ENCODE measurements at regions not wholly inside any gene's neighbourhood (a gene's known extent, or its start where the extent isn't known, plus 50 kb on each side); places are given as distances from the start of the nearest gene placed in this dataset.
"Not testable (repeated sequence)": the region's sequence is repeated elsewhere in the genome, so short reads cannot be mapped to it uniquely, and the experiment has no call there.

DNA sequence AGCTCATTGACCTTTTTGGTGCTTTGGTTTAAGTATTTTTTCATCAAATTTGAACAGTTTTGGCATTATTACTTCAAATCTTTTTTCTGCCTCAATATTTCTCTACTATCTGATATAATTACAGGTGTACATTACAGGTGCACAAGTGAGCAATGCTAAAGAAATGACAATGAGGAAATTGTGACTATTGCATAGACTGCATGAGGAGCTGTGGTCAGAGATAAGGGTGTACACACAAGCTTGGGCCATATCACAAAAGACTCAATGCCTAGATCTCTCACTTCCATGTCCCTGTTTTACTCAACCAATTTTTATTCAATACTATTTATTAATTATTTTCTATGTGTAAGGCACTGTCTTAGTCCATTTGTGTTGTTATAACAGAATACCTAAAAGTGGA, 251.0 kb upstream of the UBASH3B start:
- Mint-ChIP-seq H3K27ac (no peak overlapping the region), H3K4me3 (no peak overlapping the region), H3K27me3 (peaks cover 3 to 11% (median 8%) of the 10 kb centered on the region in 5 donors), H3K4me1 (no peaks in the 10 kb centered on the region), H3K36me3 (peaks cover 0 to 5% (median 0%) of the 10 kb centered on the region in 3 donors), H3K9me3 (peaks cover 0 to 3% (median 0%) of the 10 kb centered on the region in 9 donors)
- DNase-seq, result no peak
- ATAC-seq, result no peak
- POLR2A ChIA-PET, result no interaction called here

DNA sequence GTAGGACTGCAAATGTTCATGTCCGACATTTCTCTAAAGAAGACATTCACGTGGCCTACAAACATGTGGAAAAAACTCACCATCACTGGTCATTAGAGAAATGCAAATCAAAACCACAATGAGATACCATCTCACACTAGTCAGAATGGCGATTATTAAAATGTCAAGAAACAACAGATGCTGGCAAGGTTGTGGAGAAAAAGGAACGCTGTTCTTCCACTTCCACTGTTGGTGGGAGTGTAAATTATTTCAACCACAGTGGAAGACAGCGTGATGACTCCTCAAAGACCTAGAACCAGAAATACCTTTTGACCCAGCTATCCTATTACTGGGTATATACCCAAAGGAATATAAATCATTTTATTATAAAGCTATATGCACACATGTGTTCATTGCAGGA, 253.9 kb upstream of the UBASH3B start:
- DNase-seq, POLR2A ChIA-PET, ATAC-seq, H3K4me3 Mint-ChIP-seq, H3K36me3 Mint-ChIP-seq, H3K4me1 Mint-ChIP-seq, H3K27ac Mint-ChIP-seq, H3K9me3 Mint-ChIP-seq: not testable (repeated sequence)
- H3K27me3 Mint-ChIP-seq, result peaks cover 3 to 14% (median 11%) of the 10 kb centered on the region in 5 donors

DNA sequence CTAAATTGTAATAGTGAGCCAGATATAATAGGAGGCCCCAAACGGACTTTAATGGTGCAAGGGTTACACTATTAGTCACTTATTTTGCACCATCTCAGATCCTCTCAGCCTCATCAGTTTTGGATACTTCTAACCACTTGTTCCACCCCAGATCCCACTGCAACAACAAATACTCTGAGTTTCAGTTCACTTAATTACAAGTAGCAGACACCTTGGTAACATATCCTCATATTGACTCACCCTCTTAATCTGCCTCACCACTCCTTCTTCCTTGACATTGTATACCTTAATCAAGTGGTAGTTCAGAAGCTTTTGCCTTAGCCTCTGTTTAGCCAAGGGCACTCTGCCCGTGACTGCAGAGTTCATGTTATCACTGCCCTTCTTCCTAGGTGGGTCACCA, 256.1 kb upstream of the UBASH3B start:
- H3K27me3 Mint-ChIP-seq, result peaks cover 0 to 14% (median 3%) of the 10 kb centered on the region in 5 donors
- H3K36me3 Mint-ChIP-seq, result no peaks in the 10 kb centered on the region
- no peaks in the 10 kb centered on the region for H3K4me1 Mint-ChIP-seq
- H3K27ac Mint-ChIP-seq, result no peak overlapping the region
- POLR2A ChIA-PET, result no interaction called here
- ATAC-seq (no peak), DNase-seq (no peak)
- H3K9me3 Mint-ChIP-seq, result peaks cover 0 to 4% (median 0%) of the 10 kb centered on the region in 9 donors
- no peak overlapping the region for H3K4me3 Mint-ChIP-seq

DNA sequence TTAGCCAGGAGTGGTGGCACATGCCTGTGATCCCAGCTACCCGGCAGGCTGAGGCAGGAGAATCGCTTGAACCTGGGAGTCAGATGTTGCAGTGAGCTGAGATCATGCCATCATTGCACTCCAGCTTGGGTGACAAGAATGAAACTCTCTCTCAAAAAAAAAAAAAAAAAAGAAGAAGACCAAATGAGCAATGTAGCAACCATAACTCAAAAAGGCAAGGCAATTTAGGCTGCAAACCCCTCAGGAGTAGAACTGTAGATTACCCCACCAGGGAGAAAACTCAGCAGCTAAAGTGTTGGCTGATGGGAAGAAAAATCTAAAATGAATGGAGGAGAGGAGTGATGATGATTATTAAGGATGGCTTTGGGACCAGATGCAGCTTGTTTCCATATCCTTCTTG, 256.7 kb upstream of the UBASH3B start:
- no peak overlapping the region for H3K27ac Mint-ChIP-seq
- H3K27me3 Mint-ChIP-seq, result peaks cover 2 to 17% (median 3%) of the 10 kb centered on the region in 5 donors
- no peak overlapping the region for H3K4me3 Mint-ChIP-seq
- no peaks in the 10 kb centered on the region for H3K4me1 Mint-ChIP-seq
- peaks cover 0 to 4% (median 0%) of the 10 kb centered on the region in 9 donors for H3K9me3 Mint-ChIP-seq
- ATAC-seq (no peak), DNase-seq (no peak)
- POLR2A ChIA-PET, result no interaction called here
- no peaks in the 10 kb centered on the region for H3K36me3 Mint-ChIP-seq

DNA sequence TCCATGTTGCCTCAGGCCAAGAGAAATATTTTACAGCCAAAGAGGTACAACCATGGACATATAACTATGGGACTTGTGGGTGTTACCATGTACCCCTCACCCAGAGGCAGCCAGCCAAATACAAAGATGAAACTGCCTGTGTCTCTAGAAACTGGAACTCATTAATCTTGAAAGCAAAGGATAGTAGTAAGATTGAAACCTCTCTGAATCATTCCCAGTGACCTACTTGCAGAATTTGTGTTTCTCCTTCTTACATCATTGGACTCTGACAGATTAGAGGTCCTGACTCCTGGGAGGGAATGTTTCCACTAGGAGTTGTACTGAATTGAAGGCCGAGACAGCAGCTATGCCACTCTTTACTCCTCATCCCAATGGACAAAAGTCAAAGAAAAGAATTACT, 257.4 kb upstream of the UBASH3B start:
- no peak for ATAC-seq
- H3K27me3 Mint-ChIP-seq, result peaks cover 2 to 17% (median 3%) of the 10 kb centered on the region in 5 donors
- H3K4me3 Mint-ChIP-seq, result no peak overlapping the region
- no peaks in the 10 kb centered on the region for H3K36me3 Mint-ChIP-seq
- no peak for DNase-seq
- peaks cover 0 to 4% (median 0%) of the 10 kb centered on the region in 9 donors for H3K9me3 Mint-ChIP-seq
- H3K4me1 Mint-ChIP-seq, result no peaks in the 10 kb centered on the region
- H3K27ac Mint-ChIP-seq, result no peak overlapping the region
- POLR2A ChIA-PET, result no interaction called here

DNA sequence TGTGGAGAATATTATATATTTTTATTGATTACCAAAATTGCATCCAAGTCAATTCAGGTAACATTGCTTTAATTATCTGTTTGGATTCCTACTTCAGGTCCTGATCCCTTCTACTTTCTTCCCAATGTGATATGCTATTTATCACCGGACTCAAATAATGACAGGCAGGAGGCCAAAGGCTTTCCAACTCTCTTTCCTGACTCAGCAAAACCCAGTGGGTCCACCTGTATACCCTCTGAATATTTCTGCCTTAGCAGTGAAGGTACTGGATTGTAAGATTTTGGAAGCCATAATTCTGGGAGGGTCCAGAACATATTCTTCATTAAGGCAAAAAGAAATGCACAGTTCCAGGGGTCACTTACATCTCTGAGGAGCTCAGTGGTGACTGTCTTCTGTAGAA, 260.2 kb upstream of the UBASH3B start:
- POLR2A ChIA-PET, result no interaction called here
- ATAC-seq (no peak), DNase-seq (no peak)
- Mint-ChIP-seq H3K9me3 (peaks cover 0 to 4% (median 0%) of the 10 kb centered on the region in 9 donors), H3K27me3 (peaks cover 2 to 16% (median 3%) of the 10 kb centered on the region in 5 donors), H3K4me1 (no peaks in the 10 kb centered on the region), H3K4me3 (no peak overlapping the region), H3K36me3 (no peaks in the 10 kb centered on the region), H3K27ac (no peak overlapping the region)

DNA sequence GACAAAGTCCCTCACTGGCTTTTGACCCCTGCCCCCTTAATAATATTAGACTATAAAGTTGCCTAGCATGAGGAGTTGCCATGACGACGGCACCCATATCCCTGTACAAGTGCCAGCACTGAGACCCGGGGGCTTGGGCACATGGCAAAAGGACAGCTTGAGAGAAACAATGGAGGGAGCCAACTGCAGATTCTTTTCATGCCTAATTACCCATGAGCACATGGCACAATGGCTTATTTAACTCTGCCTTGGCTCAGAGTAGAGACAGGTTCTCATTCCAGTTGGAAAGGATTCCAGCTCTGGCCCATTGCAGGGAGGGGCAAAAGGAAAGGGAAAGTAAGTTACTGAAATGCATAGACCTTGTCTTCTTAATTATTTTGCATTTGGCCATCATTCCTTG, 261.2 kb upstream of the UBASH3B start:
- H3K27ac Mint-ChIP-seq, result no peak overlapping the region
- peaks cover 0 to 6% (median 0%) of the 10 kb centered on the region in 9 donors for H3K9me3 Mint-ChIP-seq
- H3K4me3 Mint-ChIP-seq, result no peak overlapping the region
- H3K36me3 Mint-ChIP-seq, result no peaks in the 10 kb centered on the region
- POLR2A ChIA-PET, result no interaction called here
- H3K4me1 Mint-ChIP-seq, result no peaks in the 10 kb centered on the region
- peaks cover 0 to 16% (median 2%) of the 10 kb centered on the region in 5 donors for H3K27me3 Mint-ChIP-seq
- ATAC-seq (no peak), DNase-seq (no peak)

DNA sequence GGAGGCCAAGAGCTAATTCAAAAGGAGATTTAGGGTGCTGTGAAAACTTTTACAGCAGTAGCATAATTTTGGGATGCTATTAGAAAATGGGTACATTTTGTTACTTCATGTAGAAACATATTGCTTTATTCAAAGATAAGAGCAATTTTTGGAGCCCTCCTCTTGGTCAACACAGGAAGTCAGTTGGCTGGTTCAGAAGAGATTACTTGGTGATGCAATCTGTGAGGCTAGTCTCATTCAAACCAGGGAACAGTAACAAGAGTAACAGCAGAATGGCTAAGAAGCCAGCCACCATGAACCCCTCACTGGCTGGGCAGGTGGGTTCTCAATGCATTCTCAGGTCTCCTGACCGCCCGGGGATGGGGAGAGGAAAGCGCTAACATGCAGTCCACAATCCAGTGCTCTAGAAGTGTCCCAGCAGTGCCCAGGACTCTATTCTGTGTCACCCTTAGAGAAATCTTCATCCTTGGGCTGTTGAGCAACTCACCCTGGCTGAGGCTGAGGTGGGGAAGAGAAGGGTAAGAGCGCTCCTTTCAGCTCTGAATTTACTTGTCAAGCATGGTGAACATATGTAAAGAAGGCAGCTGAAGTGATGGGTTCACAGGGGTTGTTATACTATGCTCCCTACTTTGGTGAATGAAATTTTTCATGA, 262.2 kb upstream of the UBASH3B start:
- Mint-ChIP-seq H3K4me1 (no peaks in the 10 kb centered on the region), H3K36me3 (no peaks in the 10 kb centered on the region), H3K4me3 (no peak overlapping the region), H3K27me3 (peaks cover 0 to 16% (median 2%) of the 10 kb centered on the region in 5 donors), H3K27ac (no peak overlapping the region), H3K9me3 (peaks cover 0 to 6% (median 0%) of the 10 kb centered on the region in 9 donors)
- POLR2A ChIA-PET, result no interaction called here
- DNase-seq, result no peak
- no peak for ATAC-seq

DNA sequence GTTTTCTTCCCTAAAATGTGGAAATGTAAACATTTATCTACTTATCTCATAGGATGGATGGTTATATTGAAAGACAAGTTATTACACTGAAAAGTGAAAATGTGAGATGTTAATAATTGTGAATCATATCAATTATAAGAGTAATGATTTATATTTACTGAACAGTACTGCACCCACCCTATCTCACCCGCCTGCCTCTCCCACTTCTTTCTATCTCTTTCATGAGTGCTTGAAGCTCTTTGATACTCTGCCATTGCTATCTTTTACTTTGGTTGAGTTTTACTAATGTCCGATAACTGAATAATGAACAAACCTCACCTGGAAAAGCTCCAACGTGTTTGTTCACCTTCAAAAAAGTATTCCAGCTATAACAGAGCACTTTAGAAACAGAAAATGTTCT, 263.0 kb upstream of the UBASH3B start:
- Mint-ChIP-seq H3K27me3 (peaks cover 0 to 16% (median 2%) of the 10 kb centered on the region in 5 donors), H3K4me3 (no peak overlapping the region), H3K9me3 (peaks cover 0 to 6% (median 0%) of the 10 kb centered on the region in 9 donors), H3K27ac (no peak overlapping the region), H3K4me1 (no peaks in the 10 kb centered on the region), H3K36me3 (no peaks in the 10 kb centered on the region)
- POLR2A ChIA-PET, result no interaction called here
- DNase-seq, result no peak
- ATAC-seq, result no peak

DNA sequence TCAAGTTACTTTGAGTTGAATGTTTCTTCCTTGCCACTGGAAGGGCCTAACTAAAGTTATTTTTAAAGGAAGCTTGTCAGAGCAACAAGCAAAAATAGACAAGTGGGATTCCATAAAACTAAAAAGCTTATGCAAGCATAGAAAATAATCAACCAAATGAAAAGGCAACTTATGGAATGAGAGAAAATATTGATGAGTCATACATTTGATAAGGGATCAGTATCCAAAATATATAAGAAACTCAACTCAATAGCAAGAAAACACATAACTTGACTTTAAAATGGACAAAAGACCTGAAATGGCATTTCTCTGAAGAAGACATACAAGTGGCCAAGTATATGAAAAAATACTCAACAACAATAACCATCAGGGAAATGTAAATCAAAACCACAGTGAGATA, 264.5 kb upstream of the UBASH3B start:
- POLR2A ChIA-PET, result no interaction called here

DNA sequence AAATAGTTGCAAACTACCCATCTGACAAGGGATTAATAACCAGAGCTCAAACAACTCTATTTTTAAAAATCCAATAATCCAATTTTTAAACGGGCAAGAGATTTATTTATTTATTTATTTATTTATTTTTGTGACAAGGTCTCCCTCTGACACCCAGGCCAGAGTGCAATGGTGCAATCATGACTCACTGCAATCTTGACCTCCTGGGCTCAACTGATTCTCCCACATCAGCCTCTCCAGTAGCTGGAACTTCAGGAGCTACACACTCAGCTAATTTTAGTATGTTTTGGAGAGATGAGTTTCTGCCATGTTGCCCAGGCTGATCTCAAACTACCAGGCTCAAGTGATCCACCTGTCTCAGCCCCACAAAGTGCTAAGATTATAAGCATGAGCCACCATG, 267.2 kb upstream of the BLID start:
- DNase-seq (no peak), ATAC-seq (no peak)
- POLR2A ChIA-PET, result no interaction called here
- Mint-ChIP-seq H3K27me3 (peaks cover 0 to 3% (median 0%) of the 10 kb centered on the region in 5 donors), H3K4me3 (no peak overlapping the region), H3K36me3 (peaks cover 0 to 15% (median 0%) of the 10 kb centered on the region in 3 donors), H3K4me1 (no peaks in the 10 kb centered on the region), H3K9me3 (peaks cover under 1 to 50% (median 20%) of the 10 kb centered on the region in 9 donors), H3K27ac (no peak overlapping the region)

More for the DNA sequence above, 264.5 kb upstream of the UBASH3B start:
- Mint-ChIP-seq H3K36me3 (no peaks in the 10 kb centered on the region), H3K27ac (no peak overlapping the region), H3K4me1 (no peaks in the 10 kb centered on the region), H3K4me3 (no peak overlapping the region), H3K9me3 (peaks cover 0 to 5% (median 0%) of the 10 kb centered on the region in 9 donors), H3K27me3 (peaks cover 0 to 8% (median 2%) of the 10 kb centered on the region in 5 donors)
- ATAC-seq (no peak), DNase-seq (no peak)

DNA sequence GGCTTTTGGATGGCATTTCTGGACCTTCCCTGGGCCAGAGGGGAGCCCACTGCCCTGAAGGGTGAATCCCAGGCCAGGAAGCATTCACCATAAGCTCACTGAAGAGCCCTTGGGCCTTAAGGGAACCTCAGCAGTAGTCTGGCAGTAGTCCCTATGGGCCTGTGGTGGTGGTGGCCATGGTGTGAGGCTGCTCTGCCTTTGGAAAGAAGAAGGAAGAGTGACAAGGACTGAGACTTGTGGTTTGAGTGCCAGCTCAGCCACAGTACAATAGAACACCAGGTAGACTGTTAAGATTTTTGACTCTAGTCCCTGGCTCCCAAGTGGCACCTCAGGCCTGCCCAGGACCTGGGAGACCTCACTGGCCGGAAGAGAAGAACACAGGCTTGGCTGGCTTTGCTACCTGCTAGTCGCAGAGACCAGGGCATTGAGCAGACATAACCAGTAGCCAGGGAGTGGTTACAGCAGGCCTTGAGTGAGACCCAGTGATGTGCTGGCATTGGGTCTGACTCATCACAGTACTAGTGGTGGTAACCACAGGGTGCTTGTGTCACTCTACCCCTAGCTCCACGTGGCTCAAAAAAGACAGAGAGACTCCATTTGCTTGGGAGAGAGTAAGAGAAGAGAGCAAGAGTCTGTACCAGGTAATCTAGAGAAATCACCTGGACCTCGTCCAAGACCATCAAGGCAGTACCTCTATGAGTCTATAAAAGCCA, 259.8 kb upstream of the BLID start:
- H3K36me3 Mint-ChIP-seq, result peaks cover 0 to 15% (median 0%) of the 10 kb centered on the region in 3 donors
- POLR2A ChIA-PET, result no interaction called here

DNA sequence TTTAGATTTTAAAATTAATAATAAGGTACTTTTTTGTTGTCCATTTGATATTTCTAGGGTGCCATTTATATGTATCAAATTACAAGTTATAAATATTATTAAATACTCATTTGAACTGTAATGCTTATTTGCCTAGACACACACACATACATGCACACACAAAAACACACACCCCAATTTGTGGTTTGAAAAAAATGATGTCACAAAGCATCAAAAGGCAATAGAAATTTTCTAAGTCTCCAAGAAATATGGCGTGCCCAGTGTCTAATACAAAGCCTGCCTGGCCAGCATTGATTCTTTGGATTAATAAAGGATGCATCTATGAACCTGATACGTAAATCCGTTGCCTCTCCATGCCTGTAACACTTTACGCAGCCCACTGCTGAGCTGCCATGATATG, 252.8 kb upstream of the BLID start:
- no peak overlapping the region for H3K4me3 Mint-ChIP-seq
- peaks cover 3 to 16% (median 8%) of the 10 kb centered on the region in 5 donors for H3K27me3 Mint-ChIP-seq
- H3K36me3 Mint-ChIP-seq, result no peaks in the 10 kb centered on the region
- ATAC-seq, result no peak
- DNase-seq, result no peak
- POLR2A ChIA-PET, result no interaction called here
- H3K27ac Mint-ChIP-seq, result no peak overlapping the region
- no peaks in the 10 kb centered on the region for H3K4me1 Mint-ChIP-seq
- H3K9me3 Mint-ChIP-seq, result peaks cover 0 to 2% (median 0%) of the 10 kb centered on the region in 9 donors

More for the DNA sequence above, 259.8 kb upstream of the BLID start:
- DNase-seq (no peak), ATAC-seq (no peak)
- Mint-ChIP-seq H3K4me3 (no peak overlapping the region), H3K9me3 (peaks cover 2 to 44% (median 24%) of the 10 kb centered on the region in 9 donors), H3K4me1 (no peaks in the 10 kb centered on the region), H3K27ac (no peak overlapping the region), H3K27me3 (peaks cover 8 to 25% (median 9%) of the 10 kb centered on the region in 5 donors)
